ENCODE measurements at regions not wholly inside any gene's neighbourhood (a gene's known extent, or its start where the extent isn't known, plus 50 kb on each side); places are given as distances from the start of the nearest gene placed in this dataset.

GRCh38 chr5:133854554-133854953 lies 113.9 kb downstream of the C5orf15 start:
- H2AFZ ChIP-seq (ENCODE audit: low read length): no peak overlapping the region
- H3K4me1 ChIP-seq (ENCODE audit: insufficient read depth, low read length): no peaks in the 10 kb centered on the region
- H3K9me3 ChIP-seq (ENCODE audit: low read depth, low read length): no peaks in the 10 kb centered on the region
- H3K4me2 ChIP-seq (ENCODE audit: insufficient read depth, low read length): no peak overlapping the region
- peaks cover 2% of the 10 kb centered on the region for H3K27me3 ChIP-seq (ENCODE audit: insufficient read depth, low read length)
- H3K36me3 ChIP-seq (ENCODE audit: insufficient read depth, low read length): no peaks in the 10 kb centered on the region
- H4K20me1 ChIP-seq (ENCODE audit: insufficient read depth, low read length): no peaks in the 10 kb centered on the region
- no peaks in the 10 kb centered on the region for H3K79me2 ChIP-seq (ENCODE audit: insufficient read depth, low read length)
- TF ChIP-seq CTCF (IDR thresholded peaks at IDR 0.05; ENCODE audit: extremely low read depth, low read depth, low read length): no peak
- no peak overlapping the region for H3K4me3 ChIP-seq (ENCODE audit: insufficient read depth, low read length)
- no peak for DNase-seq (ENCODE audit: insufficient read length, low spot score, missing footprints)
- no peak overlapping the region for H3K27ac ChIP-seq (ENCODE audit: low read depth, low read length)

GRCh38 chr5:133853646-133854365 lies 114.6 kb downstream of the C5orf15 start:
- H3K79me2 ChIP-seq (ENCODE audit: insufficient read depth, low read length): no peaks in the 10 kb centered on the region
- no peak overlapping the region for H3K4me2 ChIP-seq (ENCODE audit: insufficient read depth, low read length)
- H3K27me3 ChIP-seq (ENCODE audit: insufficient read depth, low read length): peaks cover 2% of the 10 kb centered on the region
- H3K27ac ChIP-seq (ENCODE audit: low read depth, low read length): no peak overlapping the region
- H4K20me1 ChIP-seq (ENCODE audit: insufficient read depth, low read length): no peaks in the 10 kb centered on the region
- H3K4me1 ChIP-seq (ENCODE audit: insufficient read depth, low read length): no peaks in the 10 kb centered on the region
- no peaks in the 10 kb centered on the region for H3K9me3 ChIP-seq (ENCODE audit: low read depth, low read length)
- DNase-seq (ENCODE audit: insufficient read length, low spot score, missing footprints): no peak
- H3K36me3 ChIP-seq (ENCODE audit: insufficient read depth, low read length): no peaks in the 10 kb centered on the region
- H3K4me3 ChIP-seq (ENCODE audit: insufficient read depth, low read length): no peak overlapping the region
- TF ChIP-seq CTCF (IDR thresholded peaks at IDR 0.05; ENCODE audit: extremely low read depth, low read depth, low read length): no peak
- H2AFZ ChIP-seq (ENCODE audit: low read length): no peak overlapping the region

GRCh38 chr5:133851521-133851920 lies 116.9 kb downstream of the C5orf15 start:
- DNase-seq (ENCODE audit: insufficient read length, low spot score, missing footprints): no peak
- Histone ChIP-seq H4K20me1 (ENCODE audit: insufficient read depth, low read length) (no peaks in the 10 kb centered on the region), H3K79me2 (ENCODE audit: insufficient read depth, low read length) (no peaks in the 10 kb centered on the region), H3K4me3 (ENCODE audit: insufficient read depth, low read length) (no peak overlapping the region), H2AFZ (ENCODE audit: low read length) (no peak overlapping the region), H3K27ac (ENCODE audit: low read depth, low read length) (no peak overlapping the region), H3K27me3 (ENCODE audit: insufficient read depth, low read length) (peaks cover 2% of the 10 kb centered on the region), H3K4me1 (ENCODE audit: insufficient read depth, low read length) (no peaks in the 10 kb centered on the region), H3K36me3 (ENCODE audit: insufficient read depth, low read length) (no peaks in the 10 kb centered on the region), H3K9me3 (ENCODE audit: low read depth, low read length) (no peaks in the 10 kb centered on the region), H3K4me2 (ENCODE audit: insufficient read depth, low read length) (no peak overlapping the region)
- no peak for TF ChIP-seq CTCF (IDR thresholded peaks at IDR 0.05; ENCODE audit: extremely low read depth, low read depth, low read length)

GRCh38 chr5:133850811-133851210 lies 117.6 kb downstream of the C5orf15 start:
- H3K4me3 ChIP-seq (ENCODE audit: insufficient read depth, low read length): no peak overlapping the region
- H3K4me2 ChIP-seq (ENCODE audit: insufficient read depth, low read length): no peak overlapping the region
- DNase-seq (ENCODE audit: insufficient read length, low spot score, missing footprints): no peak
- no peaks in the 10 kb centered on the region for H3K79me2 ChIP-seq (ENCODE audit: insufficient read depth, low read length)
- H4K20me1 ChIP-seq (ENCODE audit: insufficient read depth, low read length): no peaks in the 10 kb centered on the region
- no peaks in the 10 kb centered on the region for H3K36me3 ChIP-seq (ENCODE audit: insufficient read depth, low read length)
- peaks cover 2% of the 10 kb centered on the region for H3K27me3 ChIP-seq (ENCODE audit: insufficient read depth, low read length)
- H2AFZ ChIP-seq (ENCODE audit: low read length): no peak overlapping the region
- H3K27ac ChIP-seq (ENCODE audit: low read depth, low read length): no peak overlapping the region
- no peaks in the 10 kb centered on the region for H3K9me3 ChIP-seq (ENCODE audit: low read depth, low read length)
- no peaks in the 10 kb centered on the region for H3K4me1 ChIP-seq (ENCODE audit: insufficient read depth, low read length)
- no peak for TF ChIP-seq CTCF (IDR thresholded peaks at IDR 0.05; ENCODE audit: extremely low read depth, low read depth, low read length)
